ENCODE measurements at regions not wholly inside any gene's neighbourhood (a gene's known extent, or its start where the extent isn't known, plus 50 kb on each side); places are given as distances from the start of the nearest gene placed in this dataset.

GRCh38 chr17:77579131-77579530 lies 379.4 kb upstream of the TNRC6C start:
- no peaks in the 10 kb centered on the region for H3K27me3 ChIP-seq (ENCODE audit: control insufficient read depth, insufficient read depth, low read length)
- no peaks in the 10 kb centered on the region for H3K36me3 ChIP-seq (ENCODE audit: control insufficient read depth, insufficient read depth, low read length)
- no peak overlapping the region for H3K9ac ChIP-seq (ENCODE audit: insufficient read depth, low read length)
- H2AFZ ChIP-seq (ENCODE audit: low read length) = no peak overlapping the region
- TF ChIP-seq EZH2 (IDR thresholded peaks at IDR 0.05; ENCODE audit: low read length, missing control alignments) = no peak
- no peak for TF ChIP-seq CTCF (conservative IDR thresholded peaks at IDR 0.05 in 1 of 2, IDR thresholded peaks at IDR 0.05 in 1 of 2; ENCODE audit: low read depth in 1 of 2, low read length in 2 of 2)
- H3K27ac ChIP-seq (ENCODE audit: insufficient read depth, low read length) = no peak overlapping the region
- H3K4me3 ChIP-seq (replicated peaks in 1 of 4; ENCODE audit: control extremely low read depth in 1 of 4, insufficient read depth in 1 of 4, low read depth in 3 of 4, low read length in 4 of 4) = no peak overlapping the region
- H4K20me1 ChIP-seq (ENCODE audit: control insufficient read depth, extremely low read depth, insufficient read depth, low read length) = no peaks in the 10 kb centered on the region
- DNase-seq (ENCODE audit: low read depth in 2 of 2) = no peak
- no peaks in the 10 kb centered on the region for H3K79me2 ChIP-seq (ENCODE audit: control insufficient read depth, insufficient read depth, low read length)
- H3K4me2 ChIP-seq (ENCODE audit: extremely low read depth, insufficient read depth, low read length) = no peak overlapping the region
- H3K4me1 ChIP-seq (ENCODE audit: control insufficient read depth, extremely low read depth, insufficient read depth, low read length) = no peaks in the 10 kb centered on the region
- no peaks in the 10 kb centered on the region for H3K9me3 ChIP-seq (ENCODE audit: control insufficient read depth, insufficient read depth, low read depth, low read length)

- H4K20me1 ChIP-seq (ENCODE audit: control insufficient read depth, extremely low read depth, insufficient read depth, low read length) = no peaks in the 10 kb centered on the region
- no peak for DNase-seq (ENCODE audit: low read depth in 2 of 2)
- no peak overlapping the region for H3K27ac ChIP-seq (ENCODE audit: insufficient read depth, low read length)
Observed at GRCh38 chr17:77579682-77580081, 378.8 kb upstream of the TNRC6C start.

GRCh38 chr17:77580531-77581270 lies 377.8 kb upstream of the TNRC6C start:
- Histone ChIP-seq H4K20me1 (ENCODE audit: control insufficient read depth, extremely low read depth, insufficient read depth, low read length) (no peaks in the 10 kb centered on the region), H3K9me3 (ENCODE audit: control insufficient read depth, insufficient read depth, low read depth, low read length) (no peaks in the 10 kb centered on the region), H3K4me1 (ENCODE audit: control insufficient read depth, extremely low read depth, insufficient read depth, low read length) (no peaks in the 10 kb centered on the region), H2AFZ (ENCODE audit: low read length) (no peak overlapping the region), H3K27ac (ENCODE audit: insufficient read depth, low read length) (no peak overlapping the region), H3K4me2 (ENCODE audit: extremely low read depth, insufficient read depth, low read length) (no peak overlapping the region), H3K9ac (ENCODE audit: insufficient read depth, low read length) (no peak overlapping the region), H3K4me3 (replicated peaks in 1 of 4; ENCODE audit: control extremely low read depth in 1 of 4, insufficient read depth in 1 of 4, low read depth in 3 of 4, low read length in 4 of 4) (no peak overlapping the region), H3K79me2 (ENCODE audit: control insufficient read depth, insufficient read depth, low read length) (no peaks in the 10 kb centered on the region), H3K36me3 (ENCODE audit: control insufficient read depth, insufficient read depth, low read length) (no peaks in the 10 kb centered on the region), H3K27me3 (ENCODE audit: control insufficient read depth, insufficient read depth, low read length) (no peaks in the 10 kb centered on the region)
- no peak for TF ChIP-seq EZH2 (IDR thresholded peaks at IDR 0.05; ENCODE audit: low read length, missing control alignments)
- no peak for DNase-seq (ENCODE audit: low read depth in 2 of 2)

More at GRCh38 chr17:77579682-77580081, 378.8 kb upstream of the TNRC6C start:
- Histone ChIP-seq H3K36me3 (ENCODE audit: control insufficient read depth, insufficient read depth, low read length) (no peaks in the 10 kb centered on the region), H3K4me2 (ENCODE audit: extremely low read depth, insufficient read depth, low read length) (no peak overlapping the region), H3K4me1 (ENCODE audit: control insufficient read depth, extremely low read depth, insufficient read depth, low read length) (no peaks in the 10 kb centered on the region), H3K4me3 (replicated peaks in 1 of 4; ENCODE audit: control extremely low read depth in 1 of 4, insufficient read depth in 1 of 4, low read depth in 3 of 4, low read length in 4 of 4) (no peak overlapping the region), H3K9me3 (ENCODE audit: control insufficient read depth, insufficient read depth, low read depth, low read length) (no peaks in the 10 kb centered on the region), H3K27me3 (ENCODE audit: control insufficient read depth, insufficient read depth, low read length) (no peaks in the 10 kb centered on the region), H3K79me2 (ENCODE audit: control insufficient read depth, insufficient read depth, low read length) (no peaks in the 10 kb centered on the region), H3K9ac (ENCODE audit: insufficient read depth, low read length) (no peak overlapping the region), H2AFZ (ENCODE audit: low read length) (no peak overlapping the region)
- TF ChIP-seq EZH2 (IDR thresholded peaks at IDR 0.05; ENCODE audit: low read length, missing control alignments) (no peak), CTCF (conservative IDR thresholded peaks at IDR 0.05 in 1 of 2, IDR thresholded peaks at IDR 0.05 in 1 of 2; ENCODE audit: low read depth in 1 of 2, low read length in 2 of 2) (no peak)
